ENCODE measurements at regions not wholly inside any gene's neighbourhood (a gene's known extent, or its start where the extent isn't known, plus 50 kb on each side); places are given as distances from the start of the nearest gene placed in this dataset.

GRCh38 chr7:41885078-41885477, 182.2 kb upstream of the INHBA start:
- ATAC-seq (no peak), DNase-seq (ENCODE audit: low spot score) (no peak), FAIRE-seq (no peak)
- Histone ChIP-seq H2AFZ (ENCODE audit: low read length) (no peak overlapping the region), H3K9me3 (ENCODE audit: low read length) (no peaks in the 10 kb centered on the region), H4K20me1 (ENCODE audit: insufficient read depth, low read length) (no peaks in the 10 kb centered on the region), H3K4me1 (ENCODE audit: insufficient read depth, low read length) (no peaks in the 10 kb centered on the region), H3K4me2 (ENCODE audit: low read depth, low read length) (no peak overlapping the region), H3K36me3 (replicated peaks in 1 of 2; ENCODE audit: control insufficient read depth in 1 of 2, insufficient read depth in 2 of 2, low read length in 2 of 2) (no peaks in the 10 kb centered on the region), H3K27me3 (ENCODE audit: control insufficient read depth in 1 of 2, insufficient read depth in 2 of 2, low read length in 2 of 2) (0 out of 5 replicates have a peak, but pooled peaks cover 0 to 4% of the 10 kb centered on the region in 2 experiments), H3K79me2 (ENCODE audit: insufficient read depth, low read length) (no peaks in the 10 kb centered on the region), H3K27ac (ENCODE audit: extremely low read length, insufficient read depth, low read length) (no peak overlapping the region), H3K4me3 (replicated peaks in 1 of 3; ENCODE audit: insufficient read depth in 1 of 3, low read depth in 2 of 3, low read length in 3 of 3) (no peak overlapping the region), H3K9ac (ENCODE audit: insufficient read depth, low read depth, low read length) (no peak overlapping the region)
- intact Hi-C loops (cut with micrococcal nuclease; ENCODE audit: unreplicated experiment) (loop anchor here (10.0 kb wide), 1 partner anchor 1000 kb away; no protein-coding TSS in a partner anchor), in situ Hi-C loops (cut with HindIII; ENCODE audit: extremely low pct_ligation_motif_present, low pct_unique_long_range_greater_than_20kb) (no loop called here)
- POLR2A ChIA-PET: no interaction called here
- no TSS peak for BruUV-seq (replicated peaks)
- CTCF ChIA-PET (ENCODE audit: low intra/inter-chr PET ratio, low total read pairs): no interaction called here
- no peak for TF ChIP-seq ZNF749 (CRISPR knock-in tag; IDR thresholded peaks at IDR 0.05; ENCODE audit: borderline replicate concordance)
- TF ChIP-seq ZNF432 (CRISPR knock-in tag; IDR thresholded peaks at IDR 0.05; ENCODE audit: borderline replicate concordance): no peak
- no peak for TF ChIP-seq NR3C1 (CRISPR knock-in tag; IDR thresholded peaks at IDR 0.05)
- no peak for TF ChIP-seq ARID4A (CRISPR knock-in tag; IDR thresholded peaks at IDR 0.05; ENCODE audit: borderline replicate concordance)
- no peak for TF ChIP-seq ZFP62 (CRISPR knock-in tag; IDR thresholded peaks at IDR 0.05)
- TF ChIP-seq ZNF550 (CRISPR knock-in tag; IDR thresholded peaks at IDR 0.05; ENCODE audit: borderline replicate concordance): no peak
- TF ChIP-seq KMT2A (CRISPR knock-in tag; IDR thresholded peaks at IDR 0.05): no peak
- TF ChIP-seq EZH2 (conservative IDR thresholded peaks at IDR 0.05; ENCODE audit: low read depth, low read length): no peak
- TF ChIP-seq CEBPG (CRISPR knock-in tag; IDR thresholded peaks at IDR 0.05): no peak
- TF ChIP-seq ZBTB34 (CRISPR knock-in tag; IDR thresholded peaks at IDR 0.05): no peak
- TF ChIP-seq KAT2B (IDR thresholded peaks at IDR 0.05; ENCODE audit: borderline replicate concordance, low read depth, low read length): no peak

Measured in HepG2 (cell line).